ENCODE measurements at regions not wholly inside any gene's neighbourhood (a gene's known extent, or its start where the extent isn't known, plus 50 kb on each side); places are given as distances from the start of the nearest gene placed in this dataset.

GRCh38 chr13:53747825-53748224 is 719.2 kb downstream of the OLFM4 start:
- TF ChIP-seq CTCF (IDR thresholded peaks at IDR 0.05): no peak
- TF ChIP-seq POLR2AphosphoS5 (IDR thresholded peaks at IDR 0.05; ENCODE audit: low read depth, low read length): no peak
- no peak for TF ChIP-seq TCF7L2 (IDR thresholded peaks at IDR 0.05; ENCODE audit: low read depth, low read length)
- no peak for TF ChIP-seq SIN3A (IDR thresholded peaks at IDR 0.05; ENCODE audit: borderline replicate concordance, insufficient read depth, low read depth, low read length)

All from Panc1 (cell line).